Progenitor cell of endocrine pancreas (in vitro differentiated cells): ENCODE measurements at regions not wholly inside any gene's neighbourhood (a gene's known extent, or its start where the extent isn't known, plus 50 kb on each side); places are given as distances from the start of the nearest gene placed in this dataset.
A peak's percentile ranks its signal among the peaks of the same experiment; 100 is the strongest.

Source experiments
- DNase-seq: peaks from one replicate; pipeline ENCODE4 v3.0.0; 2021; ENCODE audit warnings: low spot score; ENCODE audit not compliant: unreplicated experiment
- H3K27ac Mint-ChIP-seq: 2 replicates; pipeline ENCODE4 v1.8.0; 2021; ENCODE audit warnings: mild to moderate bottlenecking, moderate library complexity, mixed read lengths
- H3K27me3 Mint-ChIP-seq: 2 replicates; pipeline ENCODE4 v1.8.0; 2021; ENCODE audit warnings: mixed read lengths
- H3K36me3 Mint-ChIP-seq: 2 replicates; pipeline ENCODE4 v1.8.0; 2022; ENCODE audit warnings: mixed read lengths; ENCODE audit not compliant: insufficient read depth
- H3K4me1 Mint-ChIP-seq: 2 replicates; pipeline ENCODE4 v1.8.0; 2021; ENCODE audit warnings: low read depth, mixed read lengths
- H3K4me3 Mint-ChIP-seq: 2 replicates; pipeline ENCODE4 v1.8.0; 2021; ENCODE audit warnings: low read depth, mild to moderate bottlenecking, moderate library complexity, mixed read lengths
- H3K9me3 Mint-ChIP-seq: 2 replicates; pipeline ENCODE4 v1.8.0; 2021; ENCODE audit warnings: low read depth, mixed read lengths
- CTCF ChIP-seq: fragments of 200-600 bp; sonication (generic); IDR thresholded peaks from one replicate; pipeline ENCODE4 v1.5.0; 2021; ENCODE audit warnings: antibody characterized with exemption, mild to moderate bottlenecking; ENCODE audit not compliant: unreplicated experiment

- Mint-ChIP-seq H3K4me1 (peaks cover 2% of the 10 kb centered on the region), H3K9me3 (no peaks in the 10 kb centered on the region), H3K27ac (no peak overlapping the region), H3K36me3 (no peaks in the 10 kb centered on the region), H3K27me3 (peaks cover 13% of the 10 kb centered on the region), H3K4me3 (no peak overlapping the region)
- no peak for DNase-seq
- TF ChIP-seq CTCF = no peak
These were observed 190.3 kb downstream of the PAX3 start for GRCh38 chr2:222108497-222108896.

- no peak for DNase-seq
- H3K4me1 Mint-ChIP-seq = peaks cover 12% of the 10 kb centered on the region
- peaks cover 11% of the 10 kb centered on the region for H3K27me3 Mint-ChIP-seq
- no peaks in the 10 kb centered on the region for H3K36me3 Mint-ChIP-seq
- no peaks in the 10 kb centered on the region for H3K9me3 Mint-ChIP-seq
- no peak for TF ChIP-seq CTCF
- H3K4me3 Mint-ChIP-seq = no peak overlapping the region
- no peak overlapping the region for H3K27ac Mint-ChIP-seq
These were observed 193.8 kb downstream of the PAX3 start for GRCh38 chr2:222105046-222105445.

- H3K9me3 Mint-ChIP-seq = no peaks in the 10 kb centered on the region
- H3K27me3 Mint-ChIP-seq = peaks cover 15% of the 10 kb centered on the region
- TF ChIP-seq CTCF = no peak
- no peak overlapping the region for H3K4me3 Mint-ChIP-seq
- H3K27ac Mint-ChIP-seq = peak overlapping the region; percentile 7
- H3K4me1 Mint-ChIP-seq = peaks cover 12% of the 10 kb centered on the region
- DNase-seq = no peak
- no peaks in the 10 kb centered on the region for H3K36me3 Mint-ChIP-seq
These were observed 196.0 kb downstream of the PAX3 start for GRCh38 chr2:222102575-222103349.

- Mint-ChIP-seq H3K27me3 (peaks cover 16% of the 10 kb centered on the region), H3K36me3 (no peaks in the 10 kb centered on the region), H3K9me3 (no peaks in the 10 kb centered on the region), H3K4me1 (peaks cover 12% of the 10 kb centered on the region), H3K27ac (no peak overlapping the region), H3K4me3 (no peak overlapping the region)
- no peak for TF ChIP-seq CTCF
- no peak for DNase-seq
These were observed 197.8 kb downstream of the PAX3 start for GRCh38 chr2:222100704-222101699.

- DNase-seq = no peak
- H3K9me3 Mint-ChIP-seq = peaks cover 9% of the 10 kb centered on the region
- no peak for TF ChIP-seq CTCF
These were observed 210.2 kb downstream of the PAX3 start for GRCh38 chr2:222088561-222088960.

More at GRCh38 chr2:222088561-222088960, 210.2 kb downstream of the PAX3 start:
- peaks cover 42% of the 10 kb centered on the region for H3K27me3 Mint-ChIP-seq
- no peak overlapping the region for H3K4me3 Mint-ChIP-seq
- no peaks in the 10 kb centered on the region for H3K36me3 Mint-ChIP-seq
- no peak overlapping the region for H3K27ac Mint-ChIP-seq
- H3K4me1 Mint-ChIP-seq = peaks cover 6% of the 10 kb centered on the region
